ENCODE measurements at regions not wholly inside any gene's neighbourhood (a gene's known extent, or its start where the extent isn't known, plus 50 kb on each side); places are given as distances from the start of the nearest gene placed in this dataset.

DNA sequence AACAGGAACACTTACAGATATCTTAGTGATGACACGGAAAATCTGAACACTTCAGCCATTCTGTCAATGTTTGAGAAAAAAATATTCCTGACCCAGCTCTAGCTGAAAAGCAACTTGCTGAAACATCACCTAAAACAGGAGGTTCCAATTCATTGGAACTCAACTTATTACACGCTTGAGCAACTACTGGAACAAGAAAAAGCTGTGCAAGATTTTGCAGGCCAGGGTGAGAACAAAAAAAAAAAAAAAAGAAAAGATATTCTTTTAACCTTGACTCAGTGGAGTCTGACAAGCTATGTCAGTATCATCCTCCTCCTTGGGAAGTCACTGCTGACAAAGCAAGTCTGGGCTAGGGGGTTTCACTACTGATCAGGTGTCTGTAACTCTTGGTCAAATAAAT is 351.0 kb downstream of the SS18 start:
- H4K5ac ChIP-seq (ENCODE audit: low read depth, low read length), result no peak overlapping the region
- H3K4me1 ChIP-seq (ENCODE audit: control insufficient read depth, insufficient read depth, low read length), result peaks cover 7% of the 10 kb centered on the region
- no peak overlapping the region for H4K91ac ChIP-seq (ENCODE audit: insufficient read depth, low read depth, low read length)
- no peak overlapping the region for H3K18ac ChIP-seq (ENCODE audit: low read depth, low read length)
- no peak overlapping the region for H4K8ac ChIP-seq (ENCODE audit: low read depth in 2 of 2, low read length in 2 of 2)
- no peak overlapping the region for H3K9ac ChIP-seq (ENCODE audit: low read depth, low read length)
- intact Hi-C loops (cut with micrococcal nuclease) (no loop called here), dilution Hi-C loops (cut with HindIII; ENCODE audit: low sequenced_read_pairs, unreplicated experiment) (no loop called here), in situ Hi-C loops (cut with MboI; ENCODE audit: low sequenced_read_pairs) (no loop called here)
- no peak overlapping the region for H2BK120ac ChIP-seq (ENCODE audit: low read depth, low read length)
- no peak overlapping the region for H3K4me2 ChIP-seq (ENCODE audit: low read depth, low read length)
- no peak overlapping the region for H2BK20ac ChIP-seq (ENCODE audit: low read depth, low read length)
- WGBS, 2 experiments (ENCODE audit: extremely low coverage in 2 of 2, insufficient read length in 1 of 2), result no CpG with 5 or more reads among the region's 2 CpGs
- no peak overlapping the region for H2BK5ac ChIP-seq (ENCODE audit: low read depth, low read length, poor library complexity, severe bottlenecking)
- H3K27me3 ChIP-seq (ENCODE audit: control insufficient read depth, insufficient read depth, low read length), result peaks cover under 1% of the 10 kb centered on the region; the same call in 1 of the 2 replicates
- CTCF ChIA-PET, result no interaction called here
- no peaks in the 10 kb centered on the region for H4K20me1 ChIP-seq (ENCODE audit: insufficient read depth, low read length)
- DNase-seq (no peak), ATAC-seq (ENCODE audit: low read depth) (no peak)
- no peaks in the 10 kb centered on the region for H3K36me3 ChIP-seq (ENCODE audit: control insufficient read depth, insufficient read depth, low read length)
- BruUV-seq (replicated peaks), result no TSS peak
- H3K79me1 ChIP-seq (ENCODE audit: low read depth in 1 of 2, low read length in 2 of 2), result no peaks in the 10 kb centered on the region; a peak in 1 of 4 replicates
- H3K27ac ChIP-seq (ENCODE audit: insufficient read depth, low read length), result no peak overlapping the region
- H2BK15ac ChIP-seq (ENCODE audit: low read depth, low read length), result no peak overlapping the region
- TF ChIP-seq CEBPB (IDR thresholded peaks at IDR 0.05; ENCODE audit: low read depth, low read length) (no peak), CHD1 (IDR thresholded peaks at IDR 0.05; ENCODE audit: low read depth, low read length) (no peak), MAFK (IDR thresholded peaks at IDR 0.05; ENCODE audit: low read depth, low read length) (no peak), BHLHE40 (IDR thresholded peaks at IDR 0.05; ENCODE audit: low read depth, low read length) (no peak), MAZ (IDR thresholded peaks at IDR 0.05; ENCODE audit: borderline replicate concordance, low read depth, low read length) (no peak), MXI1 (IDR thresholded peaks at IDR 0.05; ENCODE audit: borderline replicate concordance, low read depth, low read length) (no peak)
- H3K9me1 ChIP-seq (ENCODE audit: insufficient read depth, low read length), result no peaks in the 10 kb centered on the region
- H3K4me3 ChIP-seq (ENCODE audit: insufficient read depth, low read depth, low read length), result no peak overlapping the region
- no peak overlapping the region for H3K56ac ChIP-seq (ENCODE audit: extremely low read depth, insufficient read depth, low read length)
- H3K4ac ChIP-seq (ENCODE audit: low read depth, low read length), result no peak overlapping the region
- H2AK9ac ChIP-seq (replicated peaks; ENCODE audit: low read depth, low read length, poor library complexity), result no peak overlapping the region
- H2AK5ac ChIP-seq (ENCODE audit: low read depth, low read length), result no peak overlapping the region
- H3K9me3 ChIP-seq (ENCODE audit: control insufficient read depth, insufficient read depth, low read length), result no peaks in the 10 kb centered on the region
- H3K14ac ChIP-seq (replicated peaks; ENCODE audit: low read depth, low read length), result no peak overlapping the region
- POLR2A ChIA-PET (ENCODE audit: unreplicated experiment), result no interaction called here
- no peak overlapping the region for H3K23ac ChIP-seq (ENCODE audit: low read depth, low read length)
- H2AFZ ChIP-seq (replicated peaks; ENCODE audit: low read length, poor library complexity), result no peak overlapping the region

All from IMR-90 (cell line).